Activated T-helper 17 cell treated with anti-CD3 and anti-CD28 coated beads, Interleukin-2, amount 50 U/mL, for 72 hours (primary cell): ENCODE measurements at regions not wholly inside any gene's neighbourhood (a gene's known extent, or its start where the extent isn't known, plus 50 kb on each side); places are given as distances from the start of the nearest gene placed in this dataset.

Experiments used
- ATAC-seq: fragments of 150-1000 bp; cut with Tn5 transposase; replicated peaks from 2 replicates; pipeline ENCODE4 v1.10.0; 2021; ENCODE audit warnings: mild to moderate bottlenecking, moderate library complexity
- H3K27ac Mint-ChIP-seq: one replicate; pipeline ENCODE4 v1.8.0; 2022; ENCODE audit warnings: mixed read lengths
- H3K27me3 Mint-ChIP-seq: one replicate; pipeline ENCODE4 v1.8.0; 2022; ENCODE audit warnings: mixed read lengths
- H3K36me3 Mint-ChIP-seq: one replicate; pipeline ENCODE4 v1.8.0; 2022; ENCODE audit warnings: low read depth, mild to moderate bottlenecking, mixed read lengths
- H3K4me1 Mint-ChIP-seq: one replicate; pipeline ENCODE4 v1.8.0; 2022; ENCODE audit warnings: mixed read lengths
- H3K4me3 Mint-ChIP-seq: one replicate; pipeline ENCODE4 v1.8.0; 2022; ENCODE audit warnings: mild to moderate bottlenecking, mixed read lengths
- H3K9me3 Mint-ChIP-seq: one replicate; pipeline ENCODE4 v1.8.0; 2022; ENCODE audit warnings: mixed read lengths

DNA sequence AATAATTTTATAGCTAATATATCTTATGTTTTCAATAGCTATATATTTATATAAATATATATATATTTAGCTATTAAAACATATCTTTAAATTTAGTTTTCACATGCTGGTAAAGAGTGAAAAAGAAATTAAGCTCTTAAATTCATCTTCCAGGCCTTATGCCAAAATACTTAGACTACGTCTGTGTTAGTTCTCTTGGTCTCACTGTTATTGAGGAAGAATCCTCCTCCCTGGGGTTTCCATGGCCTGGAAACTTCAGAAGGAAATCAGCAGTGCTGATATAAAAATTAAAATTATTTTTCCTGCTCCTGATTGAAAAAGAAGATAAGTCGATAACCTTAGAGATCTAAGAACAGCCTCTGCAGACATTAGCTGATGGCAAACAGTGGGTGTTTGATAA is 225.1 kb upstream of the LMCD1 start:
- H3K27ac Mint-ChIP-seq, result no peak overlapping the region
- H3K36me3 Mint-ChIP-seq, result no peaks in the 10 kb centered on the region
- ATAC-seq, result no peak
- no peaks in the 10 kb centered on the region for H3K4me1 Mint-ChIP-seq
- H3K27me3 Mint-ChIP-seq, result peaks cover 2% of the 10 kb centered on the region
- H3K4me3 Mint-ChIP-seq, result no peak overlapping the region
- no peaks in the 10 kb centered on the region for H3K9me3 Mint-ChIP-seq

DNA sequence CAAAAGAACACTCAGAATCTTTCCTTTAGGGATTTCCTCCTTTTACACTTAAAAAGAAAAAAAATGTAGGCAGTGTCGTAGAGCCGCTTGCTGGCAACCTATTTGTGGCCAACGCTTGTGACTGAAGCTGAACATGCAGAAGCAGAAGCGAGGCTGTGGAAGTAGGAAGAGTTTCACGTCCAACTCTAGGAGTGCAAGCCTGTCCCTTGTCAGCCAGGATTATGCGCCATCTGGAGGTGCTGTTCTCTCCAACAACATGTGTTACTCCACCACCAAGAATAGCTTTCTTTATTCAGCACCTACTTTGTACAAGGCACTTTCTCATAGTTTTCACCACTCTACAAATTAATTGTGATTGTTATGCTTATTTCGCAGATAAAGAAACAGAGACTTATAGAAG is 223.2 kb upstream of the LMCD1 start:
- Mint-ChIP-seq H3K4me3 (no peak overlapping the region), H3K9me3 (no peaks in the 10 kb centered on the region), H3K27me3 (peaks cover 2% of the 10 kb centered on the region), H3K36me3 (no peaks in the 10 kb centered on the region), H3K4me1 (no peaks in the 10 kb centered on the region), H3K27ac (no peak overlapping the region)
- no peak for ATAC-seq

GRCh38 chr3:8279476-8279875 is 222.1 kb upstream of the LMCD1 start:
- ATAC-seq, result no peak
- Mint-ChIP-seq H3K9me3 (no peaks in the 10 kb centered on the region), H3K36me3 (no peaks in the 10 kb centered on the region), H3K4me3 (no peak overlapping the region), H3K27me3 (no peaks in the 10 kb centered on the region), H3K27ac (no peak overlapping the region), H3K4me1 (no peaks in the 10 kb centered on the region)

DNA sequence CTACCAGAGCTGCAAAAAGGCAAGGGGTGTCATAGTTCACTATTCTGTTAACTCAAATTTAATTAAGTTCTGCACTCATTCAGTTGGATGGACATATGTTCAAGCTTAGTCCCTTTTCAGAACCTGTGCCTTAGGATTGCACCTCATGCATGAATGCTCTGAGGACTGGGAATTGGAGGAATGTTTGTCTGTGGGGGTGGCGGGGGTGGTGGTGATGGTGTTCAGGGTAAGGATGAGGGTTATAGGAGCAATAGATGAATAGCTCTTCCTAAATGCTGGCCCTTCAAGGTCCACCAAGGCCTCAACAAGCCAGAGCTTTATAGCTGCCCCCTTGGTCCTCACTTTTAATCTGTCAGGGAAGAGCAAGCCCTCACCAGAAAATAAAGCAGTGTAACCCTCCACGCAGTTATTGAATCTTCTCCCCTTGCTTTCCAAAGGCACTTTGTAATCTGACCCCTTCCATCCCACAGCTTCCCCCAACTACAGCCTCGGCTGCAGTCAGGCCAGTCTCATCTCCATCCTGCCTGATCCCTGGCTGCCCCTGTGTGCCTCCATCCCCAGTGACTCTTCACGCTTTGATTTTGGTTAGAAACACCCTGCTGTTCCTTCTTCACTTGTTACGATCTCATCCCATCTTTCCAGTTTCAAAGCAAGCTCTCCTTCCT is 221.6 kb upstream of the LMCD1 start:
- Mint-ChIP-seq H3K4me1 (no peaks in the 10 kb centered on the region), H3K9me3 (no peaks in the 10 kb centered on the region), H3K4me3 (no peak overlapping the region), H3K27ac (no peak overlapping the region), H3K27me3 (no peaks in the 10 kb centered on the region), H3K36me3 (no peaks in the 10 kb centered on the region)
- ATAC-seq, result no peak

DNA sequence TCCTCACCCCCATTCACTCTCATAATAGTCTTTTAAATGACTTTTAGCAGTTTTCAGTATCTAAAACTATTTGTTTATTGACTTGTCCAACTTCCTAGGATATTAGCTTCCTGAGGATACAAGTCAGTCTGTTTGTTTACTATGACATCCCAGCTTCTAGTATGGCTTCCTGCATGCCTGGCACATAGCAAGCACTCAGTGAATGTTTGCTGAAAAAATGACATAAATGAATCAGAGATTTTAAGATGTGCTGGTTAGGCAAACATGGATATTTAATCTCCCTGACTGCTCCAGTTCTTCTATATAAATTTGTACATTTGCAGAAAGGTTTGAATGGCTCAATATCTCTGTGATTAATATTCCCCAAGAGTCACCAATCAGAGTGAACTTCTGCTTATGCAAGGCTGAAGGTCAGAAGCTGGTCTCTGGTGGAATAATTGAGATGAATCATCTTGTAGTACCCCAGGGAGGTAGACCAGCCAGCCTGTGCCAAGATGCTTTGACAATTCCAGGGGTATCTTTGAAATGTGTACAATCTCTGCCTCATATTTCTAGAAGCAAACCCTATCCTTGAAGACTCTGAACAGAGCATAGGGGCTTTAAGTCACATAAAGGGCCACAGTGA is 219.0 kb upstream of the LMCD1 start:
- Mint-ChIP-seq H3K4me1 (no peaks in the 10 kb centered on the region), H3K36me3 (no peaks in the 10 kb centered on the region), H3K27ac (no peak overlapping the region), H3K9me3 (no peaks in the 10 kb centered on the region), H3K27me3 (no peaks in the 10 kb centered on the region), H3K4me3 (no peak overlapping the region)
- ATAC-seq, result no peak

DNA sequence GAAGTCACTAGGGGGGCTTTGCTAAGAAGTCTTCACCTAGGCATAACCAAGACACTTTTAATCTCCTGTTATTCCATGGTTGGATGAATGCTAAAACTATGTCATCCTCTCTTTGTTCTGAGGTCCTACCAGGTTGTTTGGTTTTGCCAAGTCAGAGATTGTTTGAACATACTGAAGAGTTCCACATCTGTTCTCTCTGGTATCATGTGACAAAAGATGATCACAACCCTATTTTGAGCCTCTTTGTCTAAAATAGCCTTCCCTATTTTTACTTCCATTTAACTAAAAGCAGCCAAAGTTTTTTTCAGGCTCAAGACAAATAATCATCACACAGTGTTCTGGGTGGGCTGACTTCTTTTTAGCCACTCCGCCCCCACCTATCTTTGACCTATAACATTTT is 218.4 kb upstream of the LMCD1 start:
- H3K9me3 Mint-ChIP-seq, result no peaks in the 10 kb centered on the region
- H3K27me3 Mint-ChIP-seq, result no peaks in the 10 kb centered on the region
- ATAC-seq, result no peak
- H3K4me3 Mint-ChIP-seq, result no peak overlapping the region
- no peaks in the 10 kb centered on the region for H3K36me3 Mint-ChIP-seq
- H3K27ac Mint-ChIP-seq, result no peak overlapping the region
- H3K4me1 Mint-ChIP-seq, result no peaks in the 10 kb centered on the region

GRCh38 chr3:8286086-8286485 is 215.5 kb upstream of the LMCD1 start:
- Mint-ChIP-seq H3K4me3 (no peak overlapping the region), H3K9me3 (no peaks in the 10 kb centered on the region), H3K36me3 (no peaks in the 10 kb centered on the region), H3K27me3 (no peaks in the 10 kb centered on the region), H3K4me1 (no peaks in the 10 kb centered on the region), H3K27ac (no peak overlapping the region)
- ATAC-seq, result no peak

- Mint-ChIP-seq H3K36me3 (no peaks in the 10 kb centered on the region), H3K4me3 (no peak overlapping the region), H3K9me3 (no peaks in the 10 kb centered on the region), H3K4me1 (no peaks in the 10 kb centered on the region), H3K27me3 (no peaks in the 10 kb centered on the region), H3K27ac (no peak overlapping the region)
- ATAC-seq, result no peak
Observed at GRCh38 chr3:8286749-8287148, 214.9 kb upstream of the LMCD1 start.

DNA sequence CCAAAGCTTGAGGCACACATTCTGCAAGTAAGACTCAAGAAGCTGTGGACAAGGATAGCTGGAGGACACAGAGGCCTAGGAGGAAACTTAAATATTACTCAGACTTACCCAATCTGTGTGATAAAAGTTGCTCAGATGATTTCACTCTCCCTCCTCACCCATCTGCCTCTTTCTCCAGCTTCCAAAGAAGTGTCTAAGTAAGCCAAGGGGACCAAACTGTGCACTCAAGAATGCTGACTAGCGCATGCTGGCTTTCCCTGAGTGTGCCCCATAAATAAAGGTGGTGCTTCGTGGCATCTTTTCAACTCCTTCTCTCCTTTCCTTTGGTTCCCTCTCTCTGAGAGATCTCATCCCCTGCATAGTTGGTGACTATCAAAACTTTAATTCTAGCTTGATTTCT is 211.0 kb upstream of the LMCD1 start:
- Mint-ChIP-seq H3K36me3 (no peaks in the 10 kb centered on the region), H3K4me3 (no peak overlapping the region), H3K9me3 (no peaks in the 10 kb centered on the region), H3K27ac (no peak overlapping the region), H3K4me1 (no peaks in the 10 kb centered on the region), H3K27me3 (no peaks in the 10 kb centered on the region)
- no peak for ATAC-seq

GRCh38 chr3:8296461-8296860 is 205.2 kb upstream of the LMCD1 start:
- H3K9me3 Mint-ChIP-seq, result no peaks in the 10 kb centered on the region
- H3K4me3 Mint-ChIP-seq, result no peak overlapping the region
- ATAC-seq, result no peak
- H3K4me1 Mint-ChIP-seq, result peaks cover under 1% of the 10 kb centered on the region
- peaks cover 3% of the 10 kb centered on the region for H3K27me3 Mint-ChIP-seq
- H3K36me3 Mint-ChIP-seq, result no peaks in the 10 kb centered on the region
- H3K27ac Mint-ChIP-seq, result no peak overlapping the region

DNA sequence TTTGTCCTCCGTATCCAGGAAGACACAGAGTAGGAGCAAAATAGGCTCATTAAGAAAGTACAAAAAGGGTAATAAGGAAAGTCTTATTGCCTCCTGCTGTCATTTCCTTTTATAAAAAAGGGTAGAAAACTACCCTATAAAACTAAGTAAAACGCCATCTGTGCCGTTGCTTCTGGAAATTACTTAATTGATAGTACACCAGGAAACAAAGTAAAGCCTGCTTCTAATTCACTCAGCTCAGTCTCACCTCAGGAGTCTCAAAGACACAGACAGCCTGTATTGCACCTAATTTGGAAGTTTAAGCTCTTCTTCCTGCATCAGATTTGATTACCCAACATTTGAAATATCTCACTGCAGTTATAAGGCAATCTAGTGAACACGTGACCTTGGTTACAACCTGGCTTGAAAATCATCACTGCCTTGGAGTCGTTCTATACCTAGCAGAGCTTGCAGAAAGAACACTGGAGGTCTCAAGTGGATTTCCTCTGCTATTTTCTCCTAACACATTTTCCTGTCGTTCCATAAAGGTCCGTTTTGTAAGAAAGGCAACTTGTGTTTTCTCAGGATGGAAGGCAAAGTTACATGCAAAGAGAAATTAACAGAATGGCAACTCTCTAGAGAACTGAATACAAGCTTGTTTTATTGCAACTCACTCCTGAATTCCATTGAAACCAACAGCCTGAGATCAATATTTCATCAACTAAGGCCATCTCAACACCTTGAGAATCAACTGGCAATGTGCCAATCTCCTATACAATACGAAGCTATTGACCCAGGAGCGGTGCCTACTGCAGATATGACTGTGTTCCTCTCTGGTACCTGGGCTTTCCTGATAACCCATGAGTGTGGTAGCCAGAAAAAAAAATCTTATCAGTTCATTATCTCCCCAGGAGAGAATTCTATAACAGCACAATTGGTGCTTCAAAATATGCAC is 203.3 kb upstream of the LMCD1 start:
- H3K27me3 Mint-ChIP-seq, result peaks cover 3% of the 10 kb centered on the region
- H3K4me1 Mint-ChIP-seq, result peaks cover 5% of the 10 kb centered on the region
- H3K36me3 Mint-ChIP-seq, result no peaks in the 10 kb centered on the region
- H3K9me3 Mint-ChIP-seq, result no peaks in the 10 kb centered on the region
- H3K4me3 Mint-ChIP-seq, result no peak overlapping the region
- no peak for ATAC-seq
- no peak overlapping the region for H3K27ac Mint-ChIP-seq

DNA sequence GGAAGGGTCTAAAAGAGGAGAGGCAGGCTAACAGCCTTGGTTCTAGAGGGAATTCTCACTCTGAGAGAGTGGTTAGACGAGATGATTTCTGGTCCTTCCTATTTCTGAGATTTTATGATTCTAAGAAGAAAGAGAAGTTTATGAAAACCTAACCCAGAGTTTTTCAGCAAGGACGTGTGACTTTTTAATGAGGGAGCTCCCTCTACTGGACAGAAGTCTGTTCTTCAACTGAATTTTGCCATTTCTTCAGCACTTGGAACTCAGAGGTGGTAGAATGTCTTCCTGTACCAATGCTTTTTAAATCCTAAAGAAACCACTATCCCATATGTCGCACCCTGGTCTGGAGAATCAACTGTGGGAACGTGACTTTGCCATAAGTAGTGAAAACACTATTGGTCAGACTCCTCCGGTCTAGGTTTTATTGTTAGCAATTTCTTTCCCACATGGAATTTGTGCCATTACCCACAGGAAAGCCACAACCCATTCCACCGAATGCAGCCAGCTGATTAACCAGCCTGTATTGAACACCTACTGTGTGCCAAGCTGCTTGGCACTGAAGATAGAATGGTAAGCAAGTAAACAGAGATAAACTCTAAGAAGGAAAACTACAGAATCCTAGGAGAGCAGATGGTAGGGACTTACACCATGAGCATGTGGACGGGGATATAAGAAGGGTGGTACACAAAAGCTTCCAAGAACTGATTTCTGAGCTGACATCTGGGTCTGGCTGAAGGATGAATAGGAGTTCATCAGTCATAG is 199.5 kb upstream of the LMCD1 start:
- Mint-ChIP-seq H3K4me3 (no peak overlapping the region), H3K27me3 (peaks cover 3% of the 10 kb centered on the region), H3K36me3 (no peaks in the 10 kb centered on the region), H3K27ac (no peak overlapping the region), H3K9me3 (no peaks in the 10 kb centered on the region), H3K4me1 (peaks cover 5% of the 10 kb centered on the region)
- ATAC-seq, result no peak

DNA sequence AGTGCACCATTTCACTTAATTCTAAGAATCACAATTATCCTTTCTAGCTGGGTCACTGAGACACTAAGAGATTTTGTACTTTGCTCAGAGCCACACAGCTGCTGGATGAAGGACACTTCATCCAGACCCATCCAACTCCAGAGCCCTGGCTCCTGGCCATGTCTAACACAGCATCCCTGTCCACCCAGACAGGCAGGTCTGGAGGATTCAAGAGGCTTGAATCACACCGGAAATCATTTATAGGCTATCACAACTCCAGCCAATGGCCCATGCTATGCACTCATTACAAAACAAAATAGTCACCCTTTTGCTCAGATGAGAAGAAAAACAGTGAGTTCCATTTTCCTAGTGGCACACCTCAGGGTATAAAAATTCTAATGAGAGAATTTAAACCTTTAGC is 198.2 kb upstream of the LMCD1 start:
- Mint-ChIP-seq H3K4me3 (no peak overlapping the region), H3K27me3 (no peaks in the 10 kb centered on the region), H3K9me3 (peaks cover 4% of the 10 kb centered on the region), H3K36me3 (no peaks in the 10 kb centered on the region), H3K27ac (no peak overlapping the region), H3K4me1 (peaks cover 5% of the 10 kb centered on the region)
- no peak for ATAC-seq

DNA sequence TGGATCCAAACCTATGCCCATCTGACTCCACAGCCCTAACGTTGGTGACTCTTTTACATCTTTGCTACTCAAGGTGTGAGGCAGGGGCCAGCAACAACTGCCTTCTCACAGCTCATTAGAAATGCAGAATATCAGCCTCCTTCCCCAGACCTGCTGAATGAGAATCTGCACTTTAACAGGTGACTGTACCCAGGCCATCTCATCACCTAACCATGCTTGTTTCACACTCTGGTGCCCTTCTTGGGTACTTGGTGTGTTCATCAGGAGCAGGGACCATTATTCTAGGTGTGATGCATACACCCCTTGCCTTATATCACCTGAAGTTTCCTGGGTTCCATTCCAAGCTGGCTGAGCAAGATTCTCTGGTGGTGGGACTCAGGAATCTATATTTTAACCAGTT is 196.3 kb upstream of the LMCD1 start:
- H3K27ac Mint-ChIP-seq, result no peak overlapping the region
- ATAC-seq, result no peak
- H3K4me3 Mint-ChIP-seq, result no peak overlapping the region
- peaks cover 5% of the 10 kb centered on the region for H3K4me1 Mint-ChIP-seq
- no peaks in the 10 kb centered on the region for H3K36me3 Mint-ChIP-seq
- H3K27me3 Mint-ChIP-seq, result no peaks in the 10 kb centered on the region
- peaks cover 4% of the 10 kb centered on the region for H3K9me3 Mint-ChIP-seq
